Loucy (cell line): ENCODE measurements at regions not wholly inside any gene's neighbourhood (a gene's known extent, or its start where the extent isn't known, plus 50 kb on each side); places are given as distances from the start of the nearest gene placed in this dataset.
"Not testable (repeated sequence)": the region's sequence is repeated elsewhere in the genome, so short reads cannot be mapped to it uniquely, and the experiment has no call there.

Experiments
- H2AFZ ChIP-seq: fragments of 200-600 bp; sonication (generic); 2 replicates; pipeline ENCODE4 v1.6.0; 2016; ENCODE audit warnings: antibody characterized with exemption, mild to moderate bottlenecking, low read length, moderate library complexity
- H3F3A ChIP-seq: fragments of 200-600 bp; 2 replicates; pipeline ENCODE4 v1.6.0; 2016; ENCODE audit warnings: antibody characterized with exemption, low read depth, mild to moderate bottlenecking
- H3K27me3 ChIP-seq: fragments of 200-600 bp; sonication (generic); 2 replicates; pipeline ENCODE4 v1.6.1; 2014; ENCODE audit warnings: low read length, mild to moderate bottlenecking; ENCODE audit not compliant: insufficient read depth, poor library complexity, severe bottlenecking
- H3K36me3 ChIP-seq: fragments of 200-600 bp; sonication (generic); 2 replicates; pipeline ENCODE4 v1.6.1; 2016; ENCODE audit warnings: low read length; ENCODE audit not compliant: insufficient read depth
- H3K4me1 ChIP-seq: fragments of 200-600 bp; sonication (generic); 2 replicates; pipeline ENCODE4 v1.5.1; 2014; ENCODE audit warnings: low read length, mild to moderate bottlenecking; ENCODE audit not compliant: insufficient read depth, poor library complexity, severe bottlenecking
- H3K4me2 ChIP-seq: fragments of 200-600 bp; sonication (generic); 2 replicates; pipeline ENCODE4 v1.6.0; 2014; ENCODE audit warnings: antibody characterized with exemption, low read length, low read depth, mild to moderate bottlenecking; ENCODE audit not compliant: poor library complexity, severe bottlenecking
- H3K4me3 ChIP-seq: fragments of 200-600 bp; sonication (generic); 2 replicates; pipeline ENCODE4 v1.5.1; 2014; ENCODE audit warnings: low read length, mild to moderate bottlenecking, mixed read lengths; ENCODE audit not compliant: poor library complexity, severe bottlenecking
- H3K79me2 ChIP-seq: fragments of 200-600 bp; sonication (generic); 2 replicates; pipeline ENCODE4 v1.6.1; 2014; ENCODE audit warnings: low read length; ENCODE audit not compliant: insufficient read depth
- H3K9ac ChIP-seq: fragments of 200-600 bp; sonication (generic); 2 replicates; pipeline ENCODE4 v1.6.0; 2014; ENCODE audit warnings: mild to moderate bottlenecking, low read depth, low read length, moderate library complexity; ENCODE audit not compliant: poor library complexity, severe bottlenecking
- H3K9me2 ChIP-seq: fragments of 200-600 bp; sonication (generic); replicated peaks from 2 replicates; pipeline ENCODE4 v1.6.1; 2016; ENCODE audit warnings: low read depth, low read length, mixed read lengths
- H3K9me3 ChIP-seq: fragments of 200-600 bp; sonication (generic); 2 replicates; pipeline ENCODE4 v1.6.1; 2014; ENCODE audit warnings: mild to moderate bottlenecking, antibody characterized with exemption, low read length, low read depth; ENCODE audit not compliant: insufficient read depth
- H4K20me1 ChIP-seq: fragments of 200-600 bp; sonication (generic); 2 replicates; pipeline ENCODE4 v1.6.0; 2014; ENCODE audit warnings: antibody characterized with exemption, low read length, mild to moderate bottlenecking; ENCODE audit not compliant: insufficient read depth, poor library complexity, severe bottlenecking
- EZH2phosphoT487 ChIP-seq: fragments of 200-600 bp; IDR thresholded peaks from 2 replicates; pipeline ENCODE4 v1.6.1; 2018; ENCODE audit warnings: antibody characterized with exemption, mild to moderate bottlenecking, moderate library complexity, borderline replicate concordance
- TF ChIP-seq, protein P1 (sequence below): fragments of 200-600 bp; sonication (generic); conservative IDR thresholded peaks from 2 replicates; pipeline ENCODE4 v1.5.1; 2014; ENCODE audit warnings: mild to moderate bottlenecking, antibody characterized with exemption, low read length

DNA sequence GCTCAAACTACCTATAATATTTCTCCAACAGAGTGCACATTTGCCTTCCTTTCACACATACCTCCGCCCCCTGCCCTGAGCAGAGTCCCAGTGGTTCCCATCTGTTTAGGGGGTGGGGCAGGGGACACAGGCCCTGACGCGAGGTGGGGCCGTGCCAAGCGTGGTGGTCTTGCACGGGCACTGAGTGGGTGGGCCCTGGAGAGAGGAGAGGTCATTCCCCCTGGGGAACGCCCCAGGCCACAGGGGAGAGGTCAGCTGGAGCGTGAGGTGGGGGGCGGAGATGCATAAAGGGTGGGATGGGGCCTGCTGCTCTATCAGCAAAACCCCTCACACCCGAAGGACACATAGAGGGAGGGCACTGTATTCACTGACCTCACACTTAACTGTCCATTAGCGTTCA lies 441.9 kb downstream of the TMEM121 start:
- H3K27me3 ChIP-seq, result no peaks in the 10 kb centered on the region
- H3K36me3 ChIP-seq, result no peaks in the 10 kb centered on the region
- no peak overlapping the region for H3K4me2 ChIP-seq
- no peaks in the 10 kb centered on the region for H4K20me1 ChIP-seq
- no peaks in the 10 kb centered on the region for H3K4me1 ChIP-seq
- H3K9me3 ChIP-seq, result no peaks in the 10 kb centered on the region
- TF ChIP-seq, protein P1, sequence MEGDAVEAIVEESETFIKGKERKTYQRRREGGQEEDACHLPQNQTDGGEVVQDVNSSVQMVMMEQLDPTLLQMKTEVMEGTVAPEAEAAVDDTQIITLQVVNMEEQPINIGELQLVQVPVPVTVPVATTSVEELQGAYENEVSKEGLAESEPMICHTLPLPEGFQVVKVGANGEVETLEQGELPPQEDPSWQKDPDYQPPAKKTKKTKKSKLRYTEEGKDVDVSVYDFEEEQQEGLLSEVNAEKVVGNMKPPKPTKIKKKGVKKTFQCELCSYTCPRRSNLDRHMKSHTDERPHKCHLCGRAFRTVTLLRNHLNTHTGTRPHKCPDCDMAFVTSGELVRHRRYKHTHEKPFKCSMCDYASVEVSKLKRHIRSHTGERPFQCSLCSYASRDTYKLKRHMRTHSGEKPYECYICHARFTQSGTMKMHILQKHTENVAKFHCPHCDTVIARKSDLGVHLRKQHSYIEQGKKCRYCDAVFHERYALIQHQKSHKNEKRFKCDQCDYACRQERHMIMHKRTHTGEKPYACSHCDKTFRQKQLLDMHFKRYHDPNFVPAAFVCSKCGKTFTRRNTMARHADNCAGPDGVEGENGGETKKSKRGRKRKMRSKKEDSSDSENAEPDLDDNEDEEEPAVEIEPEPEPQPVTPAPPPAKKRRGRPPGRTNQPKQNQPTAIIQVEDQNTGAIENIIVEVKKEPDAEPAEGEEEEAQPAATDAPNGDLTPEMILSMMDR, result no peak
- TF ChIP-seq EZH2phosphoT487, result no peak
- H3F3A ChIP-seq, result no peaks in the 10 kb centered on the region
- no peaks in the 10 kb centered on the region for H3K79me2 ChIP-seq
- no peaks in the 10 kb centered on the region for H3K9me2 ChIP-seq
- no peak overlapping the region for H2AFZ ChIP-seq
- no peak overlapping the region for H3K9ac ChIP-seq
- H3K4me3 ChIP-seq, result no peak overlapping the region

DNA sequence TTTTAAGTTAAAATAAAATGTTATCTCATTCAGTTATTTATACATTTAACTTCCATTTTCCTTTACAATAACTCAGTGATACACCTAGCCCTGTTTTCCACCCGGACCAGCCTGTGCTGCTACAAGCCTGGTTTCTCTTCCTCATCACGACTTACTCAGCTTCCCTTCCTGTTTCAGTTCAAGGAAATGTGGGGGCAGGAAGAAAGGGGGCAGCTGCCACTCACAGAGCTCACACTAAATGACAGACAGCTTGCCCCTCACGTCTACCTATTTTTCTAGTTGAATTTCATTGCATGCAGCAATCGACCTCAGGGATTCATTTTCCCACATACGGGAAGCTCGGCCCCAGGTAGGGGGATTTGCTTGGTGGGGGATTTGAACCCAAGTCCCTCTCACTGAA lies 442.6 kb downstream of the TMEM121 start:
- not testable (repeated sequence) for H3K79me2 ChIP-seq, H3K27me3 ChIP-seq, H2AFZ ChIP-seq, H3K4me1 ChIP-seq, H3K4me3 ChIP-seq, H4K20me1 ChIP-seq, H3K9ac ChIP-seq, H3F3A ChIP-seq, H3K36me3 ChIP-seq, H3K9me3 ChIP-seq, H3K4me2 ChIP-seq, H3K9me2 ChIP-seq

DNA sequence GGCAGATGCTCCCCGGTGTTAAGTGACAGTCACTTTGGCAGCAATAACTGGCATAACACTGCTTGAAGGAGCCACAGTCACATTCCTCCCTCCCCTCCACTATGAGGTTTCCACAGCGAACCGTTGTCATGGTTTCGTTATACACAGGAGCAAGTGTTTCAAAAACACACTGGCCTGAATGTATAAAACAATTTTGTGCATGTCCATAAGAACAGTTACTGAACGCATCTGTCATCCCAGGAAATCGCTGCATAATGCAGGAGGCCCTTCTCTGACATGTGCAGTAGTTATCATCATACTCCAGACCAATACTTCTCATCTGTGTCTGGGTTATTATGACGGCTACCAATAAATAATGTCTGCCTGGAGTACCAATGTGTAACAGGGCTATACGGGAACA lies 444.4 kb downstream of the TMEM121 start:
- H3K9me2 ChIP-seq, H3F3A ChIP-seq, H3K9ac ChIP-seq, H3K27me3 ChIP-seq, H3K36me3 ChIP-seq, H3K4me1 ChIP-seq, H3K79me2 ChIP-seq, H3K4me3 ChIP-seq, H4K20me1 ChIP-seq, H3K9me3 ChIP-seq, H2AFZ ChIP-seq, H3K4me2 ChIP-seq: not testable (repeated sequence)

DNA sequence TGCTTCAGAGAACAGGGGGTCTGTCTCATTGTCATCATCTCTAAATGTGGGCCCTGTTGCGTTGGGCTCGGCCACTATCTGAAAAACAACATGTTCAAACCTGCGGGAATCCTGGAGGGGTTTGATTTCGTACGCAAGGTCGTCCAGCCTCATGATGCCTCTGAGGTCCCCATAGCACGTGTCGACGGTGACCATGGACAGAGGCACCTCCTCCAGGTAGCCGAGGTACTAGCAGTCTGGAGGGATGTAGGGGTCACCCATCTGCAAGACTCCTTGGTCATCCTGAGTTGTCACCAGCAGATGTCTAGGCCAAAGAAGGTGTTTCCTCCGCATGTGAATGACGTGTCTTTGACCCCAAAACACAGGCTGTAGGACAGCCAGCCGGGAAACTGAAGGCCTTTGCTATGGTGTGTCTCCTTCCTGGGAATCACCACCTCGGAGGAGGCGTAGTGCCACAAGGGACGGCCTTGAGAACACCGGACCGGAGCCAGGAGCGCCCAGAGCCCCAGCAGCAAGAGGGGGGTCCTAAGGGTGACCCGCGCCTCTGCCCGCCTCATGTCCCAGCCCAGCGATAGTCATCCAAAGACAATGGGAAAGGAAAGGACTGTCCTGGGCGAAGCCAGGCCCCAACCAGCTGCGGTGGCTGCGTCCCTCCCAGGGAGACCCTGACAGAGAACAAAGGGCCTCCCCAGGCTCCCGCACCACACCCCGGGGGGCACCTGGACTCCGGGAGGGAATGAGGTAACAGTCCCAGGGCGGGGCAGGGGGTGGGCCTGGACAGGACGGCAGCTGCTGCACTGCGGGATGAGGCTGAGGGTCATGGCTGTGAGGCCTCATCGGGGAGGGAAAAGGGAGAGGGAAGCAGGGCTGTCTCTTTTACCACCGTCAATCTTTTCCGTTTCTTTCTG lies 445.5 kb downstream of the TMEM121 start:
- H3K9ac ChIP-seq, result no peak overlapping the region
- H3K79me2 ChIP-seq, result no peaks in the 10 kb centered on the region
- H3K9me3 ChIP-seq, result no peaks in the 10 kb centered on the region
- no peak overlapping the region for H2AFZ ChIP-seq
- no peaks in the 10 kb centered on the region for H4K20me1 ChIP-seq
- H3K4me2 ChIP-seq, result no peak overlapping the region
- no peaks in the 10 kb centered on the region for H3K9me2 ChIP-seq
- TF ChIP-seq EZH2phosphoT487, result no peak
- TF ChIP-seq, protein P1, result no peak
- no peak overlapping the region for H3K4me3 ChIP-seq
- H3K36me3 ChIP-seq, result no peaks in the 10 kb centered on the region
- H3F3A ChIP-seq, result no peaks in the 10 kb centered on the region
- no peaks in the 10 kb centered on the region for H3K4me1 ChIP-seq
- no peaks in the 10 kb centered on the region for H3K27me3 ChIP-seq
